SKM-1 (cell line): ENCODE measurements at regions not wholly inside any gene's neighbourhood (a gene's known extent, or its start where the extent isn't known, plus 50 kb on each side); places are given as distances from the start of the nearest gene placed in this dataset.
"Not testable (repeated sequence)": the region's sequence is repeated elsewhere in the genome, so short reads cannot be mapped to it uniquely, and the experiment has no call there.

Experiments used
- DNase-seq: peaks from one replicate; lab custom pipeline; 2025; ENCODE audit not compliant: unreplicated experiment; lab: John Stamatoyannopoulos, UW

GRCh38 chr10:131557956-131558355 lies 246.4 kb upstream of the TCERG1L start:
- not testable (repeated sequence) for DNase-seq

- DNase-seq, result no peak
Observed at GRCh38 chr10:131559450-131559911, 248.0 kb upstream of the TCERG1L start.

- no peak for DNase-seq
Observed at GRCh38 chr10:131560166-131560565, 248.6 kb upstream of the TCERG1L start.

DNA sequence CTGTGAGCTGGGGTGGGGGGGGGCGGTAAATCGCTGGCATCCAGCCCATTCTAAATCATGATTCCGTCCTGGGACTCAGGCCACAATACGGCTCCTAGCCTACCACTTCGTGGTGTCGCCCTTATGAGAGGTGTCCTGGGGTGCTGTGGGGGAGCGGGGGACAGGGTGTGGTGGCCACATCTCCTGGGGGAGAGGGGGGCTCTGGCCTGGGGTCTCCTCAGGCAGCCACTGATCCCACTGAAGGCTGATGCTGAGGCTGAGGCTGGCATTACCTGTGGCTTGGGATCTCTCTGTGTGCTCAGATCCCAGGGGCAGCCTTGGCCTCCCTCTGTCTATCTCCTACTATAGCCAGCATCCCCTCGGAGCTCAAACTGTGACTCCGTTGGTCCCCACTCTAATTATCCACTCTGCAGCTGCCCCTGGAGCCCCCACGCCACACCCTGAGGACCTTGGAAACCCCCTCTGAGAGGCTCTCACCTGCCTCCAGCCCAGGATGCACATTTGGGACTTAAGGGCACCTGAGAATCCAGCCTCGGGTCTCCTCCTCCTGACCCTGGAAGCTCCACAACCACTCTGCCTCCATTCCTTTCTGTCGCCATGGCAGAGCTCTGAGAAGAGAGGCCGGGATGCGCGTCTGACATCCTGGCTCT lies 249.3 kb upstream of the TCERG1L start:
- no peak for DNase-seq

- no peak for DNase-seq
Observed at GRCh38 chr10:131561897-131562296, 250.4 kb upstream of the TCERG1L start.

DNA sequence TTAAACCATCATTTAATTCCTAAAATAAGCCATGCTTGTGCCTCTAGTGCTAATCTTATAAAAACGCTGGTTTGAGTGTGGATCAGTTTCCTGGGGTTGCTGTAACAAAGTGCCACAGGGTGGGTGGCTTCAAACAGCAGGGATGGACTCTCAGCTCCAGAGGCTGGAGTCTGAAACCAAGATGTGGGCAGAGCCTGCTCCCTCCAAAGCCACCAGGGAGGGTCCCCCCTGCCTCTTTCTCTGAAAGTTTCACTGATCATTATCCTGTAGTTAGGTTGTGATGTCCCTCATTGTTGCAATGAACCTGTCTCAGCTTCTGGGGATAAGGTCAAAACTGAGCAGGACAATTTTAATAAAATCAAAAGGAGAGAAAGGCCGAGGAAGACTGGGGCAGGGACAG lies 251.9 kb upstream of the TCERG1L start:
- no peak for DNase-seq

GRCh38 chr10:131567279-131568162 lies 256.0 kb upstream of the TCERG1L start:
- DNase-seq, result no peak

DNA sequence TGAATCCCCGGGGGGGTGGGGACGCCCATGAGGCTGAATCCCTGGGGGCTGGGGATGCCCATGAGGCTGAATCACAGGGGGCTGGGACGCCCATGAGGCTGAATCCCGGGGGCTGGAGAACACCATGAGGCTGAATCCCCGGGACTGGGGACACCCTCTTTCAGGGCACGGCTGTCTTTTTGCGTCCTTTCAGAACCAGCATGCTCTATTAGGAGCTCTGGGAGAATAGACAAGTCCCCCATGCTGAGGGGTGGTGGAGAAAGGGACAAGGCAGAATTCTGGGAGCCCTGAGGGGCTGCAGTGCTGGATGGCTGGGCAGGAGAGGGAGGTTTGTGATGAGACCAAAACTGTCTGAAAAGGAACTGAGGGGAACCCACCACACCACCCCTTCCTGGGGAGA lies 257.3 kb upstream of the TCERG1L start:
- DNase-seq, result no peak

- DNase-seq, result no peak
Observed at GRCh38 chr10:131569851-131570715, 258.6 kb upstream of the TCERG1L start.

DNA sequence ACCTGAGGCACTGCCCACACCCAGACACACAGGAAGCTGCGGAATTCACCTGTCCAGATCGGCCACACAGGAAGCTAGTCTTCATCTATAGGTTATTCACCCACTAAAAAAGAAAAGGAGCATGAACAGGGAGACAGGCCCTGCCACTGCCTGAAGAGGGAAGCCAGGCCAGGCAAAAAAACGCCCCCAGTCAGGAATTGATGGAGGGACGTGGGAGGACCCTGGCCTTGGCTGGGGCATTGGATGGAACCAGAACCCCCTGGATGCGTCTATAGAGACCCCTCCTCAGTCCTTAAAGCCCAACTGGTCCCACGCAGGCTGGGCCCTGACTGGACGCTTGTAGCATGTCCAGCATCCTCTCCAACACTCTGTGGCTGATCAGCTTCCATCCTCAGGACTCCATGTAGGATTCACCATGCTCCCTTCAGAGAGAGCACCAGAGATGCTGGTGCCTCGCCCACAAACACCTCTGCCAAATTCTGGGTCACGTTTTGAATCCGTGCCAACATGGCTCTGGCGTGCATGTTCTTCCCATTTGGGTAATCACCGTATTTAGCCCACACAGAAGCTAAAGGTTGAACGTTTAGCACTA lies 259.3 kb upstream of the TCERG1L start:
- DNase-seq, result no peak

- DNase-seq, result no peak
Observed at GRCh38 chr10:131571346-131571745, 259.8 kb upstream of the TCERG1L start.

GRCh38 chr10:131571865-131572264 lies 260.3 kb upstream of the TCERG1L start:
- no peak for DNase-seq

GRCh38 chr10:131573256-131573655 lies 261.7 kb upstream of the TCERG1L start:
- no peak for DNase-seq

DNA sequence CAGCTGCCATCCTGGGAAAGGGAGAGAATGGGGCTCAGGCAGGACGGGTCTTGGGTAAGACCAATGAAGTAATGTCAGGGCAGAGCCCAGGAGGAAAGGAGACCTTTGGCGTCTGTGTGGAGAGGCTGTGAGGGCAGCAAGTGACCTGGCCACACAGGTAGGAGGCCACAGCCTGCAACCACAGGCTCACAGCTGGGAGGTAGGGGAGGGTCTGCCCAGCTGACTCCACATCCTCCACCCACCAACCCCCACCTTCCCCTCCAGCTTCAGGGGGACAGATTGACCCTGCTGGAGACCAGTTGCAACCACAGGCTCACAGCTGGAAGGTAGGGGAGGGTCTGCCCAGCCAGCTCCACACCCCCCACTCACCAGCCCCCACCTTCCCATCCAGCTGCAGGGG lies 262.2 kb upstream of the TCERG1L start:
- no peak for DNase-seq

GRCh38 chr10:131574363-131574706 lies 262.8 kb upstream of the TCERG1L start:
- no peak for DNase-seq

DNA sequence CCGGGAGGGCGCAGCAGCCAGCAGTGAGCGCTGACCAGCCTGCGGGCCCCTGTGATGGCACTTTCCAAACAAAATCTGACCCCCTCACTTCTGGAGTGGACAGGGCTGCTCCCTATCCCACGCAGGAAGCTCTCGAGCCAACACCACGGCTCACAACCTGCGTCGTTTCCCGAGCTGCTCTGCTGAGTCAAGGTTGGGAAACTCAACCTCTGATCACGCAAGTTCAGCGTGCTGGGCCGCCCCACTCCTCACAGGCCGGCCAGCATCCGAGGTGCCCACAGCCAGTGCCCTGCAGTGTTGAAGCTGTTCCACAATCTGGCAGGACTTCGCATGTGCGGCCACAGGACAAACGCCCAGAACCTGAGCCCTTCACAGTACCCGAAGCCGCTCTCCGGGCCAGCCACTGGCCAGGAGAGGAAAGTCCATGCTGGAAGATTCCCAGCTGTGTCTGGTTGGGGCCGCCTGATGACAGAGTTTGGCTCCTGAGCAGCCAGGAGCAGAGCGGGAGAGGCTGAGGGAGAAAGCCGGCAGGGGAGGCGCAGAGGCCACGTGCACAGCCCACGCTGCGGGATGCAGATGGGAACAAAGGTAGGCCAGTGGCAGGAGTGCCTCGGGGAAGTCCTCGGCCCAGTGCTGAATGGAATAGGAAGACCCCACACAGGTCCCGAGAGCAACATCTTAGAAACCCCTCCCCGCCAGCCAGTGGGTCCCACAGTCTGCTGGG lies 263.3 kb upstream of the TCERG1L start:
- no peak for DNase-seq

DNA sequence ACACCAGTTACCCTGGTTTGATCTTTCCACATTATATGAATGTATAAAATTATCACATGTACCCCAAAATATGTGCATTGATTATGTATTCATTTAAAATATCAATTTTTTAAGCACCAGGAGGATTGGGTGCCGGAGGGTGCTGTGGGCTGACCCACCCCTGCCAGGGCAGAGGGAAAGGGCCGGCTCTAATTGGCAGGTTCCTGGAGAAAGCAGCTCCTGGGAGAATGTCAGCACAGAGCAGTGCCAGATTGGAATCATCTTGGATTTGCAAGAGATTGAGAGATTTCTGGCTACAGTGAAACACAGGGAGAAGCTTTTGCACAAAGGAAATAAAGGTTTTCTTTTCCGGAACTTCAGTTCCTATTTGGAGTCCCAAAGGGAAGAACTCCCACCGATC lies 264.4 kb upstream of the TCERG1L start:
- DNase-seq, result no peak

DNA sequence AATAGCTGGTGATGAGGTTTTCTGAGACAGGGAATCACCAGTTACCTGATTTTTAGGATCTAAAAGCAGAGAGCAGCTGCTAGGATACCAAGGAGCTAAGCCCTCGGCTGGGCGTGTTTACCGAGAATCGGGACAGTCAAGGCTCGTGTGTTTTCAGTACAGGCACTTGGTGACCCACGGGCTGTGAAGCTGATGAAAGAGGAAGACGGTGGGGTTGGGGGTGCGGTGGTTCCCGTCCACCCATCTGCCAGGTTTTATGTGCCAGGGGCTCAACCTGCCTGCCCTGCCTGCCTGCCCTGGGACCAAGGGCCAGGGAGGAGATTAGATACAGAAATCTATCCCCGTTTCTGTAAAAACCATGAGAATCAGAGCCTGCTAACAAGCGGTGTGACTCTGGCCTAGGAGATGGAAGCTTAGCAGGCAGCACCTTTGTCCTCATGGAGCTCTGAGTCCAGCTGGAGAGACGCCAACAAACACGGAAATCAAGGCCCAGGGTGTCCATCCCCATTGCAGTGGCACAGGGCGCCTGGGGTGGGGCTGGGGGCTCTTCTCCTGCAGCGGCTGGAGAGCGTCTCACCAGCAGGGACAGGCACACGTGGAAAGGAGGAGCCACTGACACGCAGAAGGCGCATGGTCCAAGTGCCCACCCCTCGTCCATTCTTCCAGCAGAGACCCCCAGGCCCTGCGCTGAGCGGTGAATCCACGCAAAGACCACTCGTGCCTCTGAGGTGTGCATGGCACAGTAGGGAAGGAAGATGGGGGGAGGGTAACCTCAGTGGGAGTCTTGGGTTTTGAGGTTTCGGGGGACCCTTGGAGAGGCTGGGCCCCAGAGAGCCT lies 265.0 kb upstream of the TCERG1L start:
- DNase-seq, result no peak

DNA sequence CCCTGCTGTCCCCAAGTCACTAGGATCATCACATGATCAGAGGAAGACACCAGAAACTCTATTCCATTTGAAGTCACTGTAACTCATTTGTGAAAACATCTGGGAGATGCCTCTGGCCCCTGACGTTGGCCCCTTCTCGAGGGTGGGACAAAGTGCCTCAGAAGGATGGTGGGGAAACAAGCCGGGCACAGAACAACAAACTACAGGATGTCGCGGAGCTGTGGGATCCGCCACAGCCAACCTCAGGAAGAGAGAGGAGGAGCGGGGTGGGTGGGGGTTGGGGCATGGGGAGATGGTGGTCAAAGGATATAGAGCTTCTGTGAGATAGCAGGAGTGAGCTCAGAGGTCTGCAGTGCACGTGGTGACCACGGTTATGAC lies 265.6 kb upstream of the TCERG1L start:
- no peak for DNase-seq
